ENCODE measurements at regions not wholly inside any gene's neighbourhood (a gene's known extent, or its start where the extent isn't known, plus 50 kb on each side); places are given as distances from the start of the nearest gene placed in this dataset.

DNA sequence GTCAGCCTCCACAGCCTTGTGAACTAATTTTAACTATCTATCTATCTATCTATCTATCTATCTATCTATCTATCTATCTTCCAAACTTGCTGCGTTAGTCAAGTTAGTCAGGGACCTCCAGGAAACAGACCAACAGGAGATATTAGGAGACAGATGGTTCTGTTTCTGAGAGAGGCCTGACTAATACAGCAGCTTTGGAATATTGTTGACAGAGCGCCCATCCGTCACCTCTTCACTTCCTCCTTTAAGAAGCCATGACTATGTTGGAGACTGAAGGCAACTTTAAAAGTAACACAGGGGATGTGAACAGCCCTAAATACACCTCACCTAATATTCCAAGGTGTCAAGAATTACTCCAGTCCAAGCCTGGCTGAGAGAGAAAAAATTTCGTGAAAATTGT lies 280.9 kb upstream of the IGFBP3 start:
- TF ChIP-seq POLR2A (IDR thresholded peaks at IDR 0.05): no peak
- TF ChIP-seq, protein P1, sequence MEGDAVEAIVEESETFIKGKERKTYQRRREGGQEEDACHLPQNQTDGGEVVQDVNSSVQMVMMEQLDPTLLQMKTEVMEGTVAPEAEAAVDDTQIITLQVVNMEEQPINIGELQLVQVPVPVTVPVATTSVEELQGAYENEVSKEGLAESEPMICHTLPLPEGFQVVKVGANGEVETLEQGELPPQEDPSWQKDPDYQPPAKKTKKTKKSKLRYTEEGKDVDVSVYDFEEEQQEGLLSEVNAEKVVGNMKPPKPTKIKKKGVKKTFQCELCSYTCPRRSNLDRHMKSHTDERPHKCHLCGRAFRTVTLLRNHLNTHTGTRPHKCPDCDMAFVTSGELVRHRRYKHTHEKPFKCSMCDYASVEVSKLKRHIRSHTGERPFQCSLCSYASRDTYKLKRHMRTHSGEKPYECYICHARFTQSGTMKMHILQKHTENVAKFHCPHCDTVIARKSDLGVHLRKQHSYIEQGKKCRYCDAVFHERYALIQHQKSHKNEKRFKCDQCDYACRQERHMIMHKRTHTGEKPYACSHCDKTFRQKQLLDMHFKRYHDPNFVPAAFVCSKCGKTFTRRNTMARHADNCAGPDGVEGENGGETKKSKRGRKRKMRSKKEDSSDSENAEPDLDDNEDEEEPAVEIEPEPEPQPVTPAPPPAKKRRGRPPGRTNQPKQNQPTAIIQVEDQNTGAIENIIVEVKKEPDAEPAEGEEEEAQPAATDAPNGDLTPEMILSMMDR (IDR thresholded peaks at IDR 0.05): no peak

Data from adrenal gland (tissue), 5 donors.